DND-41 (cell line): ENCODE measurements at regions not wholly inside any gene's neighbourhood (a gene's known extent, or its start where the extent isn't known, plus 50 kb on each side); places are given as distances from the start of the nearest gene placed in this dataset.

Source experiments
- ATAC-seq: fragments of 200-7000 bp; cut with Tn5 transposase; 3 replicates; pipeline ENCODE4 v1.9.1; 2021; ENCODE audit warnings: low read depth; ENCODE audit not compliant: insufficient read depth
- DNase-seq: peaks from one replicate; pipeline ENCODE4 v3.0.0-alpha.2; 2020
- H2AFZ ChIP-seq: 2 replicates; pipeline ENCODE4 v1.6.0; 2012; ENCODE audit warnings: low read depth, low read length
- H3K27ac ChIP-seq: 2 replicates; pipeline ENCODE4 v1.5.1; 2012; ENCODE audit warnings: low read length, inconsistent platforms
- H3K27me3 ChIP-seq: fragments of 200-600 bp; sonication (generic); 2 replicates; pipeline ENCODE4 v1.6.0; 2012; ENCODE audit warnings: low read length, mild to moderate bottlenecking, inconsistent platforms; ENCODE audit not compliant: insufficient read depth, poor library complexity
- H3K36me3 ChIP-seq: 2 replicates; pipeline ENCODE4 v1.5.1; 2012; ENCODE audit warnings: low read length, inconsistent platforms; ENCODE audit not compliant: insufficient read depth
- H3K4me1 ChIP-seq: 2 replicates; pipeline ENCODE4 v1.5.1; 2012; ENCODE audit warnings: mild to moderate bottlenecking, low read length; ENCODE audit not compliant: insufficient read depth
- H3K4me2 ChIP-seq: 2 replicates; pipeline ENCODE4 v1.6.0; 2012; ENCODE audit warnings: mild to moderate bottlenecking, moderate library complexity, low read length, inconsistent platforms; ENCODE audit not compliant: insufficient read depth
- H3K4me3 ChIP-seq, 2 experiments: fragments of 200-600 bp in 1 of 2; shearing (Covaris generic) in 1 of 2; 2 replicates each; pipeline ENCODE4 v1.5.1; 2012 to 2016; ENCODE audit warnings: inconsistent platforms in 2 of 2, low read length in 2 of 2, mild to moderate bottlenecking in 2 of 2, low read depth in 1 of 2, moderate library complexity in 1 of 2
- H3K79me2 ChIP-seq: 2 replicates; pipeline ENCODE4 v1.6.0; 2012; ENCODE audit warnings: low read length, inconsistent platforms; ENCODE audit not compliant: insufficient read depth
- H3K9ac ChIP-seq: 2 replicates; pipeline ENCODE4 v1.6.0; 2012; ENCODE audit warnings: low read depth, mild to moderate bottlenecking, inconsistent platforms, low read length, moderate library complexity
- H3K9me3 ChIP-seq: 2 replicates; pipeline ENCODE4 v1.5.1; 2012; ENCODE audit warnings: low read length, moderate library complexity, mild to moderate bottlenecking, inconsistent platforms; ENCODE audit not compliant: insufficient read depth, severe bottlenecking
- H4K20me1 ChIP-seq: 2 replicates; pipeline ENCODE4 v1.6.0; 2012; ENCODE audit warnings: low read length; ENCODE audit not compliant: insufficient read depth
- CTCF ChIP-seq: IDR thresholded peaks from 2 replicates; pipeline ENCODE4 v1.5.1; 2012; ENCODE audit warnings: borderline replicate concordance, low read length, moderate library complexity, mild to moderate bottlenecking; ENCODE audit not compliant: poor library complexity, severe bottlenecking; ENCODE audit errors: extremely low read depth
- EZH2 ChIP-seq: IDR thresholded peaks from 3 replicates; pipeline ENCODE4 v1.6.1; 2012; ENCODE audit warnings: borderline replicate concordance, low read depth, mild to moderate bottlenecking, moderate library complexity, low read length, inconsistent platforms; ENCODE audit not compliant: severe bottlenecking

- H4K20me1 ChIP-seq: no peaks in the 10 kb centered on the region
- H3K27ac ChIP-seq: no peak overlapping the region
- ATAC-seq (no peak), DNase-seq (no peak)
- H3K36me3 ChIP-seq: no peaks in the 10 kb centered on the region
- no peak overlapping the region for H3K4me3 ChIP-seq
- H3K79me2 ChIP-seq: no peaks in the 10 kb centered on the region
- no peaks in the 10 kb centered on the region for H3K27me3 ChIP-seq
- no peak for TF ChIP-seq CTCF
- TF ChIP-seq EZH2: no peak
- no peak overlapping the region for H3K9ac ChIP-seq
- H2AFZ ChIP-seq: no peak overlapping the region
- H3K9me3 ChIP-seq: no peaks in the 10 kb centered on the region
- H3K4me1 ChIP-seq: no peaks in the 10 kb centered on the region
- H3K4me2 ChIP-seq: no peak overlapping the region
Observed at GRCh38 chr4:27186710-27187109, 326.1 kb downstream of the STIM2 start.

GRCh38 chr4:27187786-27188185, 327.1 kb downstream of the STIM2 start:
- H3K36me3 ChIP-seq: no peaks in the 10 kb centered on the region
- no peak overlapping the region for H3K4me3 ChIP-seq
- H3K9me3 ChIP-seq: no peaks in the 10 kb centered on the region
- no peaks in the 10 kb centered on the region for H3K27me3 ChIP-seq
- H3K27ac ChIP-seq: no peak overlapping the region
- H4K20me1 ChIP-seq: no peaks in the 10 kb centered on the region
- H3K4me1 ChIP-seq: no peaks in the 10 kb centered on the region
- no peaks in the 10 kb centered on the region for H3K79me2 ChIP-seq
- TF ChIP-seq EZH2: no peak
- no peak for TF ChIP-seq CTCF
- H2AFZ ChIP-seq: no peak overlapping the region
- ATAC-seq (no peak), DNase-seq (no peak)
- no peak overlapping the region for H3K9ac ChIP-seq
- no peak overlapping the region for H3K4me2 ChIP-seq

GRCh38 chr4:27189683-27190082, 329.0 kb downstream of the STIM2 start:
- Histone ChIP-seq H3K4me2 (no peak overlapping the region), H3K36me3 (no peaks in the 10 kb centered on the region), H3K4me3 (no peak overlapping the region), H3K9me3 (no peaks in the 10 kb centered on the region), H3K27ac (no peak overlapping the region), H3K79me2 (no peaks in the 10 kb centered on the region), H3K9ac (no peak overlapping the region), H4K20me1 (no peaks in the 10 kb centered on the region), H2AFZ (no peak overlapping the region), H3K27me3 (no peaks in the 10 kb centered on the region), H3K4me1 (no peaks in the 10 kb centered on the region)
- TF ChIP-seq EZH2: no peak
- no peak for TF ChIP-seq CTCF
- no peak for ATAC-seq
- DNase-seq: no peak

GRCh38 chr4:27191592-27191991, 331.0 kb downstream of the STIM2 start:
- Histone ChIP-seq H3K9me3 (no peaks in the 10 kb centered on the region), H3K27me3 (no peaks in the 10 kb centered on the region), H4K20me1 (no peaks in the 10 kb centered on the region), H3K27ac (no peak overlapping the region), H3K9ac (no peak overlapping the region), H3K36me3 (no peaks in the 10 kb centered on the region), H3K4me1 (no peaks in the 10 kb centered on the region), H3K4me2 (no peak overlapping the region), H2AFZ (no peak overlapping the region), H3K79me2 (no peaks in the 10 kb centered on the region), H3K4me3 (no peak overlapping the region)
- TF ChIP-seq EZH2 (no peak), CTCF (no peak)
- DNase-seq (no peak), ATAC-seq (no peak)
